Smooth muscle cell (in vitro differentiated cells): ENCODE measurements at regions not wholly inside any gene's neighbourhood (a gene's known extent, or its start where the extent isn't known, plus 50 kb on each side); places are given as distances from the start of the nearest gene placed in this dataset.
A peak's percentile ranks its signal among the peaks of the same experiment; 100 is the strongest.
"Not testable (repeated sequence)": the region's sequence is repeated elsewhere in the genome, so short reads cannot be mapped to it uniquely, and the experiment has no call there.

Experiments
- DNase-seq: peaks from one replicate; lab custom pipeline; 2025; ENCODE audit not compliant: unreplicated experiment; lab: John Stamatoyannopoulos, UW
- H2AFZ ChIP-seq: fragments of 200-600 bp; sonication (generic); 2 replicates; pipeline ENCODE4 v1.6.0; 2016; ENCODE audit warnings: antibody characterized with exemption, low read depth, mild to moderate bottlenecking
- H3F3A ChIP-seq: fragments of 200-600 bp; sonication (generic); 2 replicates; pipeline ENCODE4 v1.6.0; 2017; ENCODE audit warnings: antibody characterized with exemption, low read depth
- H3K27ac ChIP-seq: fragments of 200-600 bp; sonication (generic); 2 replicates; pipeline ENCODE4 v1.5.1; 2016; ENCODE audit warnings: low read depth, mild to moderate bottlenecking
- H3K27me3 ChIP-seq: fragments of 200-600 bp; sonication (generic); 2 replicates; pipeline ENCODE4 v1.6.1; 2016; ENCODE audit warnings: low read depth, mild to moderate bottlenecking
- H3K36me3 ChIP-seq: fragments of 200-600 bp; sonication (generic); 2 replicates; pipeline ENCODE4 v1.5.1; 2016; ENCODE audit warnings: low read depth
- H3K4me1 ChIP-seq: fragments of 200-600 bp; sonication (generic); 2 replicates; pipeline ENCODE4 v1.5.1; 2016; ENCODE audit warnings: low read depth
- H3K4me2 ChIP-seq: fragments of 200-600 bp; sonication (generic); 2 replicates; pipeline ENCODE4 v1.6.0; 2016; ENCODE audit warnings: mild to moderate bottlenecking
- H3K4me3 ChIP-seq: fragments of 200-600 bp; sonication (generic); 2 replicates; pipeline ENCODE4 v1.5.1; 2016; ENCODE audit warnings: mild to moderate bottlenecking
- H3K79me2 ChIP-seq: fragments of 200-600 bp; sonication (generic); 2 replicates; pipeline ENCODE4 v1.6.0; 2016; ENCODE audit warnings: low read depth, mild to moderate bottlenecking
- H3K9ac ChIP-seq: fragments of 200-600 bp; sonication (generic); 2 replicates; pipeline ENCODE4 v1.6.0; 2016; ENCODE audit warnings: low read depth
- H3K9me3 ChIP-seq: fragments of 200-600 bp; sonication (generic); replicated peaks from 2 replicates; pipeline ENCODE4 v1.5.1; 2016; ENCODE audit warnings: low read depth
- H4K20me1 ChIP-seq: fragments of 200-600 bp; sonication (generic); 2 replicates; pipeline ENCODE4 v1.6.0; 2016; ENCODE audit warnings: low read depth
- WGBS: methylation state at CpG from one replicate; pipeline ENCODE4 v1.1.7; 2016; ENCODE audit warnings: low lambda C conversion rate; 5-methylcytosine and 5-hydroxymethylcytosine counted together
- TF ChIP-seq, protein P1 (sequence below): fragments of 200-600 bp; sonication (generic); IDR thresholded peaks from 2 replicates; pipeline ENCODE4 v1.5.1; 2017; ENCODE audit warnings: borderline replicate concordance, mild to moderate bottlenecking, antibody characterized with exemption; ENCODE audit not compliant: insufficient read depth, poor library complexity, severe bottlenecking

DNA sequence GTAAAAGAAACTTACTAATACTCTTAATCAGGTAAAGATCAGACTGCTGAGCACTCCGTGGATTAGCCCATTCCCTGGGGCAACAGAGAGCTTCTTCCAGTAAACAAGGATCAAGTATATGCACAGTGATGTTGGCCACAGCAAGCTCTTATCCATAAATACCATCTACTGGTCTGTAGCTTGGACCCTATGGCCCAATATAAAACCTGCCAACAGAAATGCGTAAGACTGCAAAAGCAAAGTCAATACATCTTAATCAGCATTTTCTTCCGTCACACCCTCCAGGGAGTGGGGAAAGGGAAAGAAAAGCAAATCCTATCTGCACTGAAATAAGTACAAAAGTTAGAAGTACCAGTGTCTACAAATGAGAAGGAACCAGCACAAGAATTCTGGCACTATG is 1082.1 kb downstream of the ZPLD1 start:
- H3K36me3 ChIP-seq, result peaks cover 4% of the 10 kb centered on the region
- no peak overlapping the region for H3K4me3 ChIP-seq
- no peak overlapping the region for H2AFZ ChIP-seq
- peaks cover 5% of the 10 kb centered on the region for H3K4me1 ChIP-seq
- no peaks in the 10 kb centered on the region for H3K9me3 ChIP-seq
- no peak overlapping the region for H3K4me2 ChIP-seq
- no peaks in the 10 kb centered on the region for H3F3A ChIP-seq
- no peaks in the 10 kb centered on the region for H3K79me2 ChIP-seq
- H3K27me3 ChIP-seq, result no peaks in the 10 kb centered on the region
- DNase-seq, result no peak
- TF ChIP-seq, protein P1, sequence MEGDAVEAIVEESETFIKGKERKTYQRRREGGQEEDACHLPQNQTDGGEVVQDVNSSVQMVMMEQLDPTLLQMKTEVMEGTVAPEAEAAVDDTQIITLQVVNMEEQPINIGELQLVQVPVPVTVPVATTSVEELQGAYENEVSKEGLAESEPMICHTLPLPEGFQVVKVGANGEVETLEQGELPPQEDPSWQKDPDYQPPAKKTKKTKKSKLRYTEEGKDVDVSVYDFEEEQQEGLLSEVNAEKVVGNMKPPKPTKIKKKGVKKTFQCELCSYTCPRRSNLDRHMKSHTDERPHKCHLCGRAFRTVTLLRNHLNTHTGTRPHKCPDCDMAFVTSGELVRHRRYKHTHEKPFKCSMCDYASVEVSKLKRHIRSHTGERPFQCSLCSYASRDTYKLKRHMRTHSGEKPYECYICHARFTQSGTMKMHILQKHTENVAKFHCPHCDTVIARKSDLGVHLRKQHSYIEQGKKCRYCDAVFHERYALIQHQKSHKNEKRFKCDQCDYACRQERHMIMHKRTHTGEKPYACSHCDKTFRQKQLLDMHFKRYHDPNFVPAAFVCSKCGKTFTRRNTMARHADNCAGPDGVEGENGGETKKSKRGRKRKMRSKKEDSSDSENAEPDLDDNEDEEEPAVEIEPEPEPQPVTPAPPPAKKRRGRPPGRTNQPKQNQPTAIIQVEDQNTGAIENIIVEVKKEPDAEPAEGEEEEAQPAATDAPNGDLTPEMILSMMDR, result no peak
- no peak overlapping the region for H3K9ac ChIP-seq
- no peak overlapping the region for H3K27ac ChIP-seq
- 59% methylated on average over 3 of the region's 3 CpGs for WGBS
- H4K20me1 ChIP-seq, result no peaks in the 10 kb centered on the region

- H3K9me3 ChIP-seq, H3F3A ChIP-seq, H3K27ac ChIP-seq, H2AFZ ChIP-seq, DNase-seq, H3K36me3 ChIP-seq, H4K20me1 ChIP-seq, H3K4me3 ChIP-seq, H3K4me2 ChIP-seq, H3K9ac ChIP-seq, H3K27me3 ChIP-seq, H3K79me2 ChIP-seq, H3K4me1 ChIP-seq: not testable (repeated sequence)
- WGBS, result 96% methylated on average over 19 of the region's 19 CpGs
Measured at GRCh38 chr3:103531327-103531726, 1096.5 kb downstream of the ZPLD1 start.

GRCh38 chr3:103532986-103533385 is 1098.2 kb downstream of the ZPLD1 start:
- no peaks in the 10 kb centered on the region for H3K27me3 ChIP-seq
- no peak overlapping the region for H3K27ac ChIP-seq
- no peak overlapping the region for H3K4me3 ChIP-seq
- TF ChIP-seq, protein P1, result no peak
- DNase-seq, result no peak
- no peaks in the 10 kb centered on the region for H3K9me3 ChIP-seq
- H3F3A ChIP-seq, result no peaks in the 10 kb centered on the region
- H3K79me2 ChIP-seq, result no peaks in the 10 kb centered on the region
- H3K9ac ChIP-seq, result no peak overlapping the region
- no peaks in the 10 kb centered on the region for H3K4me1 ChIP-seq
- no peak overlapping the region for H3K4me2 ChIP-seq
- H2AFZ ChIP-seq, result no peak overlapping the region
- no peaks in the 10 kb centered on the region for H4K20me1 ChIP-seq
- 92% methylated on average over 4 of the region's 4 CpGs for WGBS
- no peaks in the 10 kb centered on the region for H3K36me3 ChIP-seq

GRCh38 chr3:103554451-103554850 is 1119.6 kb downstream of the ZPLD1 start:
- Histone ChIP-seq H3F3A (no peaks in the 10 kb centered on the region), H3K9ac (peak overlapping the region; percentile 14), H2AFZ (peak overlapping the region; percentile 98), H3K79me2 (no peaks in the 10 kb centered on the region), H3K27me3 (no peaks in the 10 kb centered on the region), H4K20me1 (no peaks in the 10 kb centered on the region), H3K4me3 (peak overlapping the region; percentile 41), H3K4me2 (peak overlapping the region; percentile 86), H3K27ac (no peak overlapping the region), H3K9me3 (no peaks in the 10 kb centered on the region), H3K36me3 (no peaks in the 10 kb centered on the region), H3K4me1 (no peaks in the 10 kb centered on the region)
- DNase-seq, result no peak
- TF ChIP-seq, protein P1, result no peak
- 5% methylated on average over 8 of the region's 8 CpGs for WGBS

DNA sequence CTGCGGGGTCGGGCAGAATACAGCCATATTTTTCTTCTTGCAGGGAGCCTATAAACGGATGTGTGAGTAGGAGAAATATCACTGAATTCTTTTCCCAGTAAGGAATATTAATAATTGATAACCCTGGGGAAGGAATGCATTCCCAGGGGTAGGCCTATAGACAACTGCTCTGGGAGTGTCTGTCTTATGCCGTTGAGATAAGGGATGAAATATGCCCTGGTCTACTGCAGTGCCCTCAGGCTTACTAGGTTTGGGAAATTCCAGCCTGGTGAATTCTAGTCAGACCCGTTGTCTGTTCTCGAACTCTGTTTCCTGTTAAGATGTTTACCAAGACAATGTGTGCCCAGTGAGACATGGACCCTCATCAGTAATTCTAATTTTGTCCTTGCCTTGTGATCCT is 1129.3 kb downstream of the ZPLD1 start:
- H2AFZ ChIP-seq, H3K4me2 ChIP-seq, H3F3A ChIP-seq, H3K9ac ChIP-seq, H3K9me3 ChIP-seq, H3K27ac ChIP-seq, H3K79me2 ChIP-seq, H3K27me3 ChIP-seq, H3K4me1 ChIP-seq, DNase-seq, H4K20me1 ChIP-seq, H3K36me3 ChIP-seq, H3K4me3 ChIP-seq: not testable (repeated sequence)
- WGBS, result 91% methylated on average over 6 of the region's 6 CpGs
